ENCODE measurements at regions not wholly inside any gene's neighbourhood (a gene's known extent, or its start where the extent isn't known, plus 50 kb on each side); places are given as distances from the start of the nearest gene placed in this dataset.

DNA sequence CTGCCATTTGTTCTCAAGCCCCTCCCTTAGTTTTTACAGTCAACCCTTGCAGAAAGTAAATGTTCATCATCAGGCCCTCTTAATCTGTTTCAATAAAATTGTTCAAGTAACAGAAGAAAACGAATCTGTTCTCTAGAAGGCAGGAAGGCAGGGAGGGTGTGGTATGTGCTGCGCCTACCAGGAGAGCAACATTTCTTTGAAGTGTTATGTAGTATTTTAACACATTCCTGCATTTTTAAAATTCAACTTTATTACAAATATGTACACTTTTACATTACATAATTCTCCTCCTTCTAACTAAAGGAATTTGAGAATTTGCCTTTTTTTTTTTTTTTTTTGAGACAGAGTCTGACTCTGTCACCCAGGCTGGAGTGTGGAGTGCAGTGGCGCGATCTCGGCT, 657.8 kb downstream of the MCTP2 start:
- TF ChIP-seq, protein P1, sequence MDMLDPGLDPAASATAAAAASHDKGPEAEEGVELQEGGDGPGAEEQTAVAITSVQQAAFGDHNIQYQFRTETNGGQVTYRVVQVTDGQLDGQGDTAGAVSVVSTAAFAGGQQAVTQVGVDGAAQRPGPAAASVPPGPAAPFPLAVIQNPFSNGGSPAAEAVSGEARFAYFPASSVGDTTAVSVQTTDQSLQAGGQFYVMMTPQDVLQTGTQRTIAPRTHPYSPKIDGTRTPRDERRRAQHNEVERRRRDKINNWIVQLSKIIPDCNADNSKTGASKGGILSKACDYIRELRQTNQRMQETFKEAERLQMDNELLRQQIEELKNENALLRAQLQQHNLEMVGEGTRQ (IDR thresholded peaks at IDR 0.05; ENCODE audit: low read depth, low read length) = no peak
- TF ChIP-seq, protein P1 (CRISPR knock-in tag; IDR thresholded peaks at IDR 0.05; ENCODE audit: borderline replicate concordance) = no peak
- TF ChIP-seq NR2C2 (CRISPR knock-in tag; IDR thresholded peaks at IDR 0.05; ENCODE audit: borderline replicate concordance) = no peak
